Astrocyte (in vitro differentiated cells and primary cell): ENCODE measurements at regions not wholly inside any gene's neighbourhood (a gene's known extent, or its start where the extent isn't known, plus 50 kb on each side); places are given as distances from the start of the nearest gene placed in this dataset.
"Not testable (repeated sequence)": the region's sequence is repeated elsewhere in the genome, so short reads cannot be mapped to it uniquely, and the experiment has no call there.

ENCODE experiments used
- CTCF ChIP-seq: IDR thresholded peaks from 2 replicates; pipeline ENCODE4 v1.5.1; 2011; ENCODE audit warnings: low read depth, mild to moderate bottlenecking, inconsistent platforms, low read length, moderate library complexity; ENCODE audit not compliant: insufficient read depth
- EZH2 ChIP-seq: IDR thresholded peaks from 2 replicates; pipeline ENCODE4 v1.6.1; 2012; ENCODE audit warnings: mild to moderate bottlenecking, low read length, inconsistent platforms; ENCODE audit not compliant: insufficient read depth

DNA sequence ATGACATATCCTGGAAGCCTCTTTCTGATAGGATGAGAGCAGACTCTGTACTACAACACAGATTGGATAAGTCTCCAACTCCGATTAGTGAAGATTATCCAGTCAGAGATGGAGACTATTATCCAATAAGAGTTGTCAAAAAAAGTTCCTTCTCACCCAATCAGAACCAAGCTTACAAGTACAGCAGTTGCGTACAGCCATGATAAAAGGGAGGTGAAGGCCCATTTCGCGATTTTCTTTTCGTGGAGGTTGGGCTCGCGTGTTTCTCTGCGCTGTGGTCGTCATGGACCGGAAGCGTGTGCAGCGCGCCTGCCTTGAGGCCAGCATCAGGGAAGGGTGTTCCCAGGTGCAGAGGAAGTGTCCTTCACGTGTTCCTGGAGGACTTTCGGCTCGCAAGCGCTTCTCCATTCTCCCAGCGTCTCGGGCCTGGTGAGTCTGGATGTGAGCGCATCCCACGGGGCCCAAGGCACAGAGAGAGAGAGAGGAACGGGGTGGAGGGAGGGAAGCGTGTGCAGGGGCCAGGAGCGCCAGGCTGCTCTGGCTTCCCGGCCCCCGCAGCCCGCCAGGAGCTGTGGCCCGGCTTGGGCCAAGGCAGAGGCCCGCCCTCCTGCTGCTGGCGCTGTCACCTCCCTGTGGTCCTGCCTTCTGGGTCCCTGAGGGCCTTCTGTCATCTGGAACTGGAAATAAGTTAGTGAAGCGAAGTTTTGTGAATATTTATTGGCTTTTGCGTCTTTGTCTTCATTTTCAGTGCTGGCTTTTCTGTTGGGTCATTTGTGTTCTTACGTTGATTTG is 53.9 kb downstream of the CDRT15L2 start:
- TF ChIP-seq CTCF, EZH2: not testable (repeated sequence)
